Common myeloid progenitor, CD34-positive (primary cell): ENCODE measurements at regions not wholly inside any gene's neighbourhood (a gene's known extent, or its start where the extent isn't known, plus 50 kb on each side); places are given as distances from the start of the nearest gene placed in this dataset.
"Not testable (repeated sequence)": the region's sequence is repeated elsewhere in the genome, so short reads cannot be mapped to it uniquely, and the experiment has no call there.

Source experiments
- CTCF ChIA-PET: fragments of 350-600 bp; sonication (Branson Sonifier 250); formaldehyde crosslinking; loops from one replicate; lab custom pipeline; 2021; ENCODE audit warnings: antibody characterized with exemption; lab: Charles Lee
- POLR2A ChIA-PET: fragments of 350-600 bp; sonication (Branson Sonifier 250); formaldehyde crosslinking; loops from one replicate; lab custom pipeline; 2021; ENCODE audit warnings: antibody characterized with exemption; lab: Charles Lee
- DNase-seq, 3 donors: peaks; one replicate each; pipeline versions ENCODE4 v3.0.0 to v3.0.0-alpha.2; 2013
- H3K27ac ChIP-seq, 2 experiments: 1 replicate in 1 of 2; 2 replicates in 1 of 2; pipeline ENCODE4 v1.7.0; 2013; ENCODE audit warnings: inconsistent platforms in 2 of 2, low read length in 2 of 2, mild to moderate bottlenecking in 2 of 2, low read depth in 1 of 2, moderate library complexity in 1 of 2; ENCODE audit not compliant: severe bottlenecking in 2 of 2, insufficient read depth in 1 of 2, poor library complexity in 1 of 2
- H3K27me3 ChIP-seq, 5 experiments: replicated peaks in 2 of 5; 1 replicate in 3 of 5; 2 replicates in 2 of 5; pipeline versions ENCODE4 v1.6.1 to v1.7.0; 2013; ENCODE audit warnings: low read length in 4 of 5, mild to moderate bottlenecking in 2 of 5, moderate library complexity in 2 of 5, inconsistent platforms in 1 of 5; ENCODE audit not compliant: insufficient read depth in 5 of 5, control insufficient read depth in 4 of 5
- H3K36me3 ChIP-seq, 4 experiments: 1 replicate in 2 of 4; 2 replicates in 2 of 4; pipeline versions ENCODE4 v1.6.1 to v1.7.0; 2013; ENCODE audit warnings: low read length in 3 of 4, control low read depth in 1 of 4, mild to moderate bottlenecking in 1 of 4; ENCODE audit not compliant: control insufficient read depth in 4 of 4, insufficient read depth in 4 of 4
- H3K4me1 ChIP-seq, 4 experiments: 1 replicate in 3 of 4; 2 replicates in 1 of 4; pipeline versions ENCODE4 v1.6.1 to v1.7.1; 2013; ENCODE audit warnings: low read length in 3 of 4, mild to moderate bottlenecking in 3 of 4, control low read depth in 1 of 4, inconsistent platforms in 1 of 4, moderate library complexity in 1 of 4; ENCODE audit not compliant: control insufficient read depth in 4 of 4, insufficient read depth in 4 of 4; ENCODE audit errors: control extremely low read depth in 1 of 4
- H3K4me3 ChIP-seq, 7 experiments: 1 replicate in 4 of 7; 2 replicates in 3 of 7; pipeline versions ENCODE4 v1.5.1 to v1.7.0; 2013; ENCODE audit warnings: mild to moderate bottlenecking in 7 of 7, low read length in 6 of 7, moderate library complexity in 6 of 7, inconsistent platforms in 2 of 7, low read depth in 2 of 7, control low read depth in 1 of 7; ENCODE audit not compliant: insufficient read depth in 4 of 7, control insufficient read depth in 1 of 7; ENCODE audit errors: extremely low read depth in 1 of 7
- H3K9me3 ChIP-seq, 5 experiments: 1 replicate in 4 of 5; 2 replicates in 1 of 5; pipeline versions ENCODE4 v1.6.1 to v1.7.1; 2013; ENCODE audit warnings: low read length in 4 of 5, mild to moderate bottlenecking in 2 of 5, inconsistent platforms in 1 of 5, low read depth in 1 of 5, moderate library complexity in 1 of 5; ENCODE audit not compliant: control insufficient read depth in 4 of 5, insufficient read depth in 2 of 5; ENCODE audit errors: control extremely low read depth in 1 of 5
- WGBS: methylation state at CpG from one replicate; pipeline ENCODE4 v1.1.5; 2013; ENCODE audit not compliant: insufficient coverage; 5-methylcytosine and 5-hydroxymethylcytosine counted together

DNA sequence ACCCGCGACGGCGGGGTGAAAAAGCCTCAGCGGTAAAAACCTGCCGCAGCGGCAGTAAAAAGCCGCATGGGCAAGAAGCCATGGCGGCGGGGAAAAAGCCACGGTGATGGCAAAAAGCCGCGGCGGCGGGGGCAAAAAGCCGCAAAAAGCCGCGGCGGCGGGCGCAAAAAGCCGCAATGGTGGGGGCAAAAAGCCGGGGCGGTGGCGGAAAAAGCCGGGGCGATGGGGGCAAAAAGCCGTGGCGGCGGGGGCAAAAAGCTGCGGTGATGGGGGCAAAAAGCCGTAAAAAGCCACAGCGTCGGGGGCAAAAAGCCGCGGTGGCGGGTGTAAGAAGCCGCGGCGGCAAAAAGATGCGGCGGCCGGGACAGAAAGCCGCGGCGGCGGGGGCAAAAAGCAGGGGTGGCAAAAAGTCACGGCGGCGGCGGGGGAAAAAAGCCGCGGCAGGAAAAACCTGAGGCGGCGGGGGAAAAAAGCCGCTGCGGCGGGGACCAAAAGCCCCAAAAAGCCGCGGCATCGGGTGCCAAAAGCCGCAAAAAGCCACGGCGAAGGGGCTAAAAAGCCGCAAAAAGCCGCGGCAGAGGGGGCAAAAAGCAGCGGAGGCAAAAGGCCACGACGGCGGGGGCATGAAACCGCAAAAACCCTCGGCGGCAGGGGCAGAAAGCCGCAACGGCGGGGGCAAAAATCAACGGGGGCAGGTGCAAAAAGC, 488.5 kb downstream of the ZNF33B start:
- Histone ChIP-seq H3K4me3 (no peak overlapping the region), H3K9me3 (peaks cover 0 to 20% (median 14%) of the 10 kb centered on the region in 5 experiments), H3K27me3 (peaks cover 0 to 8% (median 0%) of the 10 kb centered on the region in 5 experiments), H3K4me1 (no peaks in the 10 kb centered on the region), H3K36me3 (no peaks in the 10 kb centered on the region), H3K27ac (no peak overlapping the region)
- POLR2A ChIA-PET: no interaction called here
- CTCF ChIA-PET: no interaction called here
- no peak for DNase-seq
- WGBS: 68% methylated on average over 74 of the region's 78 CpGs

DNA sequence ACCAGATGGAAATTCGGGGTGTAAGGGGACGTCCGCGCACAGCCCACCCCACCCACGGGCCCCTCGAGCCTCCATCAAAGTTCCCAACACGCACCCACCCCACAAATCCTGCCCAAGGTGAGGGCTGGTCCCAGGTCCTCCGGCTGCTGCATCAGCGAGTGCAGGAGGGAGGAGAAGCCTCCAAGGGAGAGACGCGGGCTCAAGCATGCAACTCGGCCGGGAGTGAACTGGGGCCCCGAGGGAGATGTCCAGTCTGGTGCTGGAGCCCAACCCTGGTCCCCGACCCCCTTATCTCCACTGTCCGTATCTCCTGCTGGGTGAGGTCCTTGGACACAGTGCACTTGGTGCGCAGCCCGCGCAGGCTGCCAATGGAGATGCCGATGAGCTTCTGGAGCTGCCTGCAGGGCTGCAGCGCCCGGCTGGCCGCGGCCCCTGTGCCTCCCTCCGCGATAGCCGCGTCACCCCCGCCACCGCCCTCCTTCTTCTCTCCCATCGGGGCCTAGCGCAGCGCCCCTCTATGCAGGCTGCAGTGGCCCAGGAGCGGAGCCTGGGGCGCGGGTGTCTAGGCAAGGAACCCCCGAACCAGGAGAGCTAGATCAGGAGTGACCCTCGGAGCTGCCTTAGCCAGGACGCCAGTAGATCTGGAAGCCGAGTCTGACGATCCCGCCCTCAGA, 489.2 kb downstream of the ZNF33B start:
- Histone ChIP-seq H3K27ac (no peak overlapping the region), H3K27me3 (peaks cover 0 to 8% (median 0%) of the 10 kb centered on the region in 5 experiments), H3K4me3 (no peak overlapping the region), H3K36me3 (no peaks in the 10 kb centered on the region), H3K9me3 (peaks cover 0 to 20% (median 14%) of the 10 kb centered on the region in 5 experiments), H3K4me1 (no peaks in the 10 kb centered on the region)
- WGBS: 69% methylated on average over 40 of the region's 42 CpGs
- DNase-seq: no peak
- ChIA-PET POLR2A (no interaction called here), CTCF (no interaction called here)

DNA sequence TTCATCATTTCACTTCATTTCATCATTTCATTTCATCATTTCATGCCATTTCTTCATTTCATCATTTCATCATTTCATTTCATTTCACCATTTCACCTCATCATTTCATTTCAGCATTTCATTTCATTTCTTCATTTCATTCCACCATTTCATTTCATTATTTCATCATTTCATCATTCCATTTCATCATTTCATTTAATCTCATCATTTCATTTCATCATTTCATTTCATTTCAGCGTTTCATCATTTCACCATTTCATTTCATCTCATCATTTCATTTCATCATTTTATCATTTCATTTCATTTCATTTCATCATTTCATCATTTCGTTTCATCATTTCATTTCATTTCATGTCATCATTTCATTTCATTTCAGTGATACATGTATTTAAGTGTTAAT, 492.2 kb downstream of the ZNF33B start:
- 69% methylated on average over 1 of the region's 2 CpGs for WGBS
- DNase-seq, H3K27me3 ChIP-seq, H3K4me3 ChIP-seq, H3K36me3 ChIP-seq, H3K4me1 ChIP-seq, CTCF ChIA-PET, POLR2A ChIA-PET, H3K27ac ChIP-seq: not testable (repeated sequence)
- peaks cover 0 to 20% (median 14%) of the 10 kb centered on the region in 5 experiments for H3K9me3 ChIP-seq

DNA sequence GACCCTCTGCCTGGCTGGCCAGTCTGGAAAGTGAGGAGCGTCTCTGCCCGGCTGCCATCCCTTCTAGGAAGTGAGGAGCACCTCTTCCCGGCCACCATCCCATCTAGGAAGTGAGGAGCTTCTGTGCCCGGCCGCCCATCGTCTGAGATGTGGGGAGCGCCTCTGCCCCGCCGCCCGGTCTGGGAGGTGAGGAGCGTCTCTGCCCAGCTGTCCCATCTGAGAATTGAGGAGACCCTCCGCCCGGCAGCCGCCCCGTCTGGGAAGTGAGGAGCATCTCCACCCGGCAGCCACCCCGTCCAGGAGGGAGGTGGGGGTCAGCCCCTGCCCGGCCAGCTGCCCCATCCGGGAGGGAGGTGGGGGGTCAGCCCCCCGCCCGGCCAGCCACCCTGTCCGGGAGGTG, 500.3 kb downstream of the ZNF33B start:
- POLR2A ChIA-PET: not testable (repeated sequence)

DNA sequence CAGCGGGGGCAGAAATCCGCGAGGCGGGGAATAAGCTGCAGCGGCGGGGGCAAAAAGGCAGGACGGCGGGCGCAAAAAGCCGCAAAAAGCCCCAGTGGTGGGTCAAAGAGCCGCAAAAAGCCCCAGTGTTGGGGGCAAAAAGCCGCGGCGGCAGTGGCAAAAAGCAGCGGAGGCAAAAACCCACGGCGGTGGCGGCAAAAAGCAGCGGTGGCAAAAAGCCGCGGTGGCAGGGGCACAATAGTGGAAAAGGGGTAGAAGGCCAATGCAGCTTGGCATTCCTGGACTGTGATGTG, 525.3 kb downstream of the ZNF33B start:
- H3K36me3 ChIP-seq: no peaks in the 10 kb centered on the region
- ChIA-PET POLR2A (no interaction called here), CTCF (no interaction called here)
- peaks cover 0 to 9% (median 0%) of the 10 kb centered on the region in 5 experiments for H3K9me3 ChIP-seq
- DNase-seq: no peak
- no peak overlapping the region for H3K4me3 ChIP-seq
- no peak overlapping the region for H3K27ac ChIP-seq
- H3K4me1 ChIP-seq: no peaks in the 10 kb centered on the region
- no peaks in the 10 kb centered on the region for H3K27me3 ChIP-seq
- 82% methylated on average over 21 of the region's 21 CpGs for WGBS

More for the DNA sequence above, 500.3 kb downstream of the ZNF33B start:
- H3K27me3 ChIP-seq, H3K27ac ChIP-seq, H3K4me3 ChIP-seq, H3K9me3 ChIP-seq, H3K36me3 ChIP-seq, CTCF ChIA-PET, DNase-seq, H3K4me1 ChIP-seq: not testable (repeated sequence)
- WGBS: 98% methylated on average over 17 of the region's 22 CpGs

DNA sequence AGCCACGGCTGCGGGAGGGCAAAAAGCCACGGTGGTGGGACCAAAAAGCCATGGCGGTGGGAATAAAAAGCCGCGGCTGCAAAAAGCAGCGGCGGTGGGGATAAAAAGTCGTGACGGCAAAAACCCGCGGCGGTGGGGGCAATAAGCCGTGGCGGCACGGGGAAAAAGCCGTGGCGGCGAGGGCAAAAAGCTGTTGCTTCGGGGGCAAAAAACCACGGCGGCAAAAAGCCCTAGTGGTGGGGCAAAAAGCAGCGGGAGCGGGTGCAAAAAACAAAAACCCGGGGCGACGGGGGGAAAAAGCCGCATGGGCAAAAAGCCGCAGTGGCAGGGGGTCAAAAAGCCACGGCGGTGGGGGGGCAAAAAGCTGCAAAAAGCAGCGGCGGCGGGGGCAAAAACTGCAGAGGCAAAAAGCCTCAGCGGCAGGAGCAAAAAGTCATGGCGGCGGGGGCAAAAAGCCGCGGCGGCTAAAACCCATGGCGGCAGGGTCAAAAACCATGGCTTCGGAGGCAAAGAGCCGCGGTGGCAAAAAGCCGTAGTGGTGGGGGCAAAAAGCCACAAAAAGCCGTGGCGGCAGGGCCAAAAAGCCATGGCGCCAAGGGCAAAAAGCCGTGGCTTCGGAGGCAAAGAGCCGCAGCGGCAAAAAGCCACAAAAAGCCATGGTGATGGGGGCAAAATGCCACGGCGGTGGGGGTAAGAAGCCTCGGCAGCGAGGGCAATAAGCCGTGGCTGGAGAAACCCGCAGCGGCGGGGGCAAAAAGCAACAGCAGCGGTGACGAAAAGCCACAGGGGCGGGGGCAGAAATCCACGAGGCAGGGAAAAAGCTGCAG, 525.8 kb downstream of the ZNF33B start:
- no peaks in the 10 kb centered on the region for H3K4me1 ChIP-seq
- ChIA-PET POLR2A (no interaction called here), CTCF (no interaction called here)
- no peak overlapping the region for H3K27ac ChIP-seq
- no peaks in the 10 kb centered on the region for H3K27me3 ChIP-seq
- no peak for DNase-seq
- 84% methylated on average over 59 of the region's 64 CpGs for WGBS
- H3K9me3 ChIP-seq: peaks cover 0 to 9% (median 2%) of the 10 kb centered on the region in 5 experiments
- no peak overlapping the region for H3K4me3 ChIP-seq
- H3K36me3 ChIP-seq: no peaks in the 10 kb centered on the region
